RWPE1 (cell line): ENCODE measurements at regions not wholly inside any gene's neighbourhood (a gene's known extent, or its start where the extent isn't known, plus 50 kb on each side); places are given as distances from the start of the nearest gene placed in this dataset.

Experiments
- CTCF ChIA-PET: fragments of 350-600 bp; sonication (Branson Sonifier 250); formaldehyde crosslinking; extraction: SDS; loops from one replicate; lab custom pipeline; 2021; lab: Yijun Ruan, JAX
- POLR2A ChIA-PET: fragments of 400-600 bp; formaldehyde crosslinking; extraction: SDS; loops from one replicate; lab custom pipeline; 2020; ENCODE audit warnings: antibody characterized with exemption; ENCODE audit not compliant: low non-redundant PET; lab: Yijun Ruan, JAX
- DNase-seq: peaks from one replicate; pipeline ENCODE4 v3.0.0; 2012; ENCODE audit warnings: low spot score
- H3K27ac ChIP-seq: fragments of 450-650 bp; 2 replicates; pipeline ENCODE4 v1.5.1; 2017
- CTCF ChIP-seq: fragments of 450-650 bp; conservative IDR thresholded peaks from 2 replicates; pipeline ENCODE4 v1.5.1; 2017; ENCODE audit warnings: low read depth, mild to moderate bottlenecking

GRCh38 chr13:23993680-23993985, 96.3 kb upstream of the C1QTNF9B start:
- TF ChIP-seq CTCF: no peak
- POLR2A ChIA-PET: no interaction called here
- CTCF ChIA-PET: interaction anchor here (0.7 to 1.0 kb wide), 2 partner anchors 235 to 579 kb away, joined by 4 to 6 read pairs; no protein-coding TSS in a partner anchor

DNA sequence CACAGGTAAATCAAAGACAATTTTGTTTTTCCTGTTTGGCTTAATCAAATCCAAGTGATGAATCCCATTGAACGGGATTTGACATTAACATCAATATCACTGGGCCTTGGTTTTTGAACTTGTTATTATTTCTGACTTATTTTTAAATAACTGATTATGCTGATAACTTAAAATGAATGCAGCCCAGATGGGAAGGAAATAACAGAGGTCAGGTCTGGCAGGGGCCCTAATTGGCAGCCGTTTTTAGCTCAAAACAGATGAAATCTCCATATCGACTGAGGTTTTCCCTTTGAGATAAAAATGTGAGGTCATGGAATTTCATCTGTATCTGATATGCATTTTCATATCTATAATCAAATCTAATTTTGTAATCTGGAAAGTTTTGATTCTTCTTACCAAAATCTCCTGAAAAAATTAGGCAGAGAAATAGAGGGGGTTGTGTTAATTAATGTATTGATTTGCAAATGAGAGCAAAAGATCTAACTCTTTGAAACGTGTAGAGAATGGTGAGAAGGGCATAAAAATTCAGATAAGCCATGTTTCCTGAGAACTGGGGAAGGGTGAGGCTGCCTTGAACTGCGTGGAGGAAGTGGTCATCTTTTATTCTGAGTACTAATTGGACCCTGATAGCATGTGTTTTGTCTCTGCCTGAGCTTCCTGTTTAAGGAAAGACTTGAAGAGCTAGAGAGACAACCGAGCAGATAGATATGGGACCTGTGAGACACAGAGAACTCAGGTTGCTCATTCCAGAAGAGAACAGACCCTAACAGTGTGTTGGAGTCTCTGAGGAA, 98.2 kb upstream of the C1QTNF9B start:
- POLR2A ChIA-PET: no interaction called here
- H3K27ac ChIP-seq: no peak overlapping the region
- CTCF ChIA-PET: no interaction called here
- no peak for TF ChIP-seq CTCF
- DNase-seq: no peak

More at GRCh38 chr13:23993680-23993985, 96.3 kb upstream of the C1QTNF9B start:
- DNase-seq: no peak
- H3K27ac ChIP-seq: no peak overlapping the region

DNA sequence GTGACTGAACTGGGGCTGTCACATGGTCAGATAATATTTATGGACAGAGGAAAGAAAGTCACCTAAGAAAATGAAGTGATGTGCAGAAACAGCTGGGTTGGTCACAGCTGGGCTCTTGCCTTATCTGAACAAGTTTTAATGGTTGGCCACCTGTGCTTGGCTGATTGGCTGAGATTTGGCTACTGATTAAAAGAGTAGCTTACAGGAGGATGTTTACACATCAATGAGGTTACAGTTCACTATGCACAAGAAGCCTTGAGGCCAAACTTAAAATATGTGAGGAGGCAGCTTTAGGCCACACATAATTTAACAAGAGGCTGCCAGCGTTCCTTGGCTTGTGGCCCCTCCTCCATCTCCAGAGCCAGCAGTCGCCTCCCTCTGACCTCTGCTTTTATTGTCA, 99.2 kb upstream of the C1QTNF9B start:
- POLR2A ChIA-PET: no interaction called here

GRCh38 chr13:23999424-23999823, 102.1 kb upstream of the C1QTNF9B start:
- H3K27ac ChIP-seq: no peak overlapping the region
- DNase-seq: no peak
- no peak for TF ChIP-seq CTCF
- POLR2A ChIA-PET: no interaction called here
- CTCF ChIA-PET: no interaction called here

More for the DNA sequence above, 99.2 kb upstream of the C1QTNF9B start:
- TF ChIP-seq CTCF: no peak
- DNase-seq: no peak
- no peak overlapping the region for H3K27ac ChIP-seq
- CTCF ChIA-PET: interaction anchor here (0.6 kb wide), 1 partner anchor 36 kb away, joined by 3 read pairs; no protein-coding TSS in a partner anchor

GRCh38 chr13:24002206-24002815, 105.0 kb upstream of the C1QTNF9B start:
- no peak for DNase-seq
- TF ChIP-seq CTCF: no peak
- ChIA-PET CTCF (interaction anchor here (0.6 kb wide), 1 partner anchor 21 kb away, joined by 3 read pairs; no protein-coding TSS in a partner anchor), POLR2A (no interaction called here)
- no peak overlapping the region for H3K27ac ChIP-seq

DNA sequence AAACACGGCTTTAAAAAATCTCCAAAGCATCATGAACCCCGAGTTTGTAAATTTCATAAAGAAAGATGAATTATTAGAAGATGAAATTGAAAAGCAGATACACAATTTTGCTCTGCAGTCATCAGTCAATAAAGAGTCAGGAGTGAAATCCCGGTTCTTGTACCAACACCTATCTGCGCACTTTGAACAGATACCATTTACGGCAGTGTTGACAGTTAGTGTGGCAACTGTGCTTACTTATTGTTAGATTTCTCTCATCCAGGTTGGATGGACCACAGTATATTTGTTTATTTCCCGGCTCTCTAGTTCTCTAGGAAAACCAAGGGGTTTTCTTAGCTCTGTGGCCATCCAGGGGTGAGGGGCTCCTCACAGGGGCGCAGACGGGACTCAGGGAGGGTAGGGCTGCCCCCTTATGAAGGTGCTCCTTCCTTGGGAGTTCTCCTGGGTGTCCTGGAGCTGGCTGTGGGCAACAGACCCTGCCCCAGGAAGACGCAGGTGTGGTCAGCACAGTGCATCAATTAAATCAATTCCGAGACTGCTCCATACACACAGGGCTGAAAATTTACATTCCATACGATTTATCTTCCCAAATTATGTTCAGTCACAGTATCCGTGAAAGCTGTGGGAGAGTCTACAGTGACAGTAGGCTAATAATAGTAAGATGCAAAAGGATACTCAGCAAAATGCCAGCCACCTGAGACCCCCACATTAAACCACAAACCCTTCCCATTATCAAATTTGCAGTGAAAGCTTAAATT, 107.0 kb upstream of the C1QTNF9B start:
- TF ChIP-seq CTCF: no peak
- ChIA-PET CTCF (no interaction called here), POLR2A (no interaction called here)
- no peak for DNase-seq
- H3K27ac ChIP-seq: no peak overlapping the region
